HG03521 (cell line): ENCODE measurements at regions not wholly inside any gene's neighbourhood (a gene's known extent, or its start where the extent isn't known, plus 50 kb on each side); places are given as distances from the start of the nearest gene placed in this dataset.

Experiments
- ATAC-seq: cut with Tn5 transposase; IDR thresholded peaks from one replicate; pipeline ENCODE4 v1.9.1; 2021; ENCODE audit warnings: mild to moderate bottlenecking, moderate library complexity; ENCODE audit not compliant: unreplicated experiment

DNA sequence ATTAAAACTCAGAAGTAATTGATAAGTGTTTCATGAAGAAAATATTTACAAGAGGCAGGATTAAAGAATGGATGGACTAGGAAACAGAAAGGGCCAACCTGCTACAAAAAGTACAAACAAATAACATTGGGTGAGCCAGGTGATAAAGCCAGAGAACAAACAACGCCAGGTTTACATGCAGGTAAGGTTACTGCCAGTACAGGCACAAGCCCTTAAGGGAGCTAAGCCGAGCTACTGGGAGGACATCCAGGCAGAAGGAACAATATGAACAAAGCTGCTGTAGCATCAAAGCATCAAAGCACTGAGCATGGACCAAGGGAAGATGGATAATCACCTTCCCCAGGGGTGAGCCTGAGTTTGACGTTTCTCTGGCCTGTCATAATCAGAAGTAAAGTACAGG, 380.7 kb downstream of the SEC16B start:
- ATAC-seq, result no peak

DNA sequence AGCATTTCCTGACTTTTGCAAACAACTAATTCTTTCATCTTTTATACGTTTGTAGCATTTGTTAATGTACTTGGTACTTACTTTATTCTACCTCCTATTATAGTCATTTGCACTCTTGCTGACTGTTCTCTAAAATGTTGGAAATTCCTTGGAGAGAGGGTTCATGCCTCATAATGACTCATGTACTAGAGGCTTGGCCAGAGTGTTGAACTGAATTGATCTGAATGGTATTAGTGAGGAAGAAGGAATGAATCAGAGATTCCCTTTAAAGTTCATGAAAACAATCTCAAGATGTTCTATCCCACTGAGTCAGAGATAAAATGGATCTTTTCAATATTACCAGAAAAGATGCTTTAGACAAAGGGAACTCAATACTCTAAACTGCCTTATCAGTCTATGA, 383.4 kb downstream of the SEC16B start:
- no peak for ATAC-seq

DNA sequence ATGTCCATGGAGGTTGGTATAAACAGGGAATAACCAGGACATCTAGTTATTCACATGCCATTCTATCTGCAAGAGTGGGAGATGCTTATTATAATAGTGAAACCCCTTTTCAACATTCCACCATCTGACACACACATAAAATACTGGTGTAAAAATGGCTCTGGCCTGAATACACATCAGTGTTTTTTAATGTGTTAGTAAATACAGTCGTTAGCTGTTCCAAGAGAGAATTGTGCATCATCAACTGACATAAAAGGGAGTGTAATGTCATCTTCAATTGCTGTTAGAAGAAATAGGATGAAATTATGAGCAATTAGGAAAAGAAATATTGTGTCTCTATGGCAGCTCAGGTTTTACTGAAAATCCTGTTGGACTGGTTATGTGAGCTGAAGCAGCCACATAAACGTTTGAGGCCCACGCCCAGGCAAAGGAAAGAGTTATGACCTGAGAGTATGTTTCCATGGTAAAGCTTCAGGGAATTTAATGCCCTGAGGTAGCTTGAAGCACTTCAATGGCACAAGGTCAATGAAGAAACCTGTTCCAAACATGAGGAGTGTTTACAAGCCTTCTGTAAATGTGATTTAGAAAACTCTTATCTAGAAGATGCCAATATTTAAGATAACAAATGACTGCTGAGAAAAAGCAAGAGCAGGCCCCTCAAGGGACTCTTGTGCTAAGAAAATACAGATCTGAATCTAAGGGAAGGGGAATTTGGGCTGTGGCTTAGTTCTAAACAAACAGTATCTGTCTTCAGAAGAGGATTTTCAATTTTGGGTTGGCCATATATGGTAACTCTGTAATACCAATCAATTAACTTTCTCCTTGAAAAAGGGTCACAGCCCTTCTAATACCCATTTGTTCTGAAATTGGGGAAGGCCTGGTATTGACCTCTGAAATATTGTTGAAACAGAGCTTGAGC, 384.3 kb downstream of the SEC16B start:
- ATAC-seq, result no peak

DNA sequence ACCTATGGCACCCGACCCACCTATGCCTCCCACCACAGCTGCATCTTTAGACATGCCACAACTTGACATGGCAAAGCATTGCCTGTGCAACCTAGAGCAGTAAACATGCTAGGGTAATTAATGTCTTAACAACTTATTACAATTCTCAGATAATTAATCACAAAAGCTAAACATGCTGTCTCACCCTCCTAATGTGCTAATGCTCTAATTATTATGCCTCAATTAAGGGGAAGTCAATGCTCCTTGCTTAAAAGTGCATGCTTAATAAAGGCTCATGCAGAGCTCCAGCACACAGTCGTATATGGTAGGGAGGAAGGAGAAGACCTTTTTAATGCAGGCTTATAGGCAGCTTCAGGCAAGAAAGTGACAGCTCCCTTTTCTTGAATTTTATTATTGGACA, 396.0 kb downstream of the SEC16B start:
- ATAC-seq, result no peak

DNA sequence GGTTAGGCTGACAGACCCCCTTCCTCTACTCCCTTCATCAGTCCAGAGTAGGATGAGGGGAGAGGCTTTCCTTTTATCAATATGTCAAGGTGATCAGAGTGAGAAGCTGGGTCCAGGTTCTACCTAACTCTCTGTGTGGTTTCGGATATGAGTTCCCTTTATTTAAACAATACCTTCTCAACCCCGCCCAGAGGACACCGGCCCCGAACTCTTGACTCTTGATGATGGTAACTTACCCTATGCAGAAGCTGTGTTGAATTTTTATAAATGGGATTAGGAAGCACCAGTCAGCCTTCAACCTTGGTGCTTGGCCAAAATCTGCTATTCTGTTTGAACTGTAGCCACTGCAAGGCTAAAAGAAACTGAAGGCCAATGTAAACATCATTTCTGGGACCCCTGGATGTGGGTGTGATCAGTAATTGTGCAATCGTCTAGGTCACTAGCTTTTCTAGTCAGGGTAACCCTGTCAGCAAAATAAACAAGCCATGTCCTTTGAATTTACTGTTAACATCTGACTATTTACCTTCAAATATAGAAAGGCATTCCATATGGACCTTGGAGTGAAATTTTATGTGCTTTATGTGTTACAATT, 398.3 kb downstream of the SEC16B start:
- no peak for ATAC-seq

DNA sequence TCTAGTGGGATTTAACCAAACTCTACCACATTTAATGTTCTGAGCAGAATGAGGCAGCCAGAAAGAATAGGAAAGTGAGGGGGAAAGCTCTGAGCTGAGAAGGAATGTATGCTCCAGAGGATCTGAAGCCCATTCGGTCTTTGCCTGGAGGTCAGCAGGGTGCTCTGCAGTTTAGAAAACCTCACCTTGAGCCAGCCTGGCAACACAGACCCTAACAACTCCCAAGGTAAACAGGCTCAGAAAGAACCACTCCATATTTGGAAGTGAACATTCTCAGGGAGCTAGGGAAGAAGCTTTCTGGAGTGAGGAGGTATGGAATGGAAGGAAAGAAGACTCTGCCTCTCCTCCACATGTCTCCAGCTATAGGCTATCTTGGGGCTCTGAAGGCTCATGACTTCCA, 398.8 kb downstream of the SEC16B start:
- no peak for ATAC-seq

DNA sequence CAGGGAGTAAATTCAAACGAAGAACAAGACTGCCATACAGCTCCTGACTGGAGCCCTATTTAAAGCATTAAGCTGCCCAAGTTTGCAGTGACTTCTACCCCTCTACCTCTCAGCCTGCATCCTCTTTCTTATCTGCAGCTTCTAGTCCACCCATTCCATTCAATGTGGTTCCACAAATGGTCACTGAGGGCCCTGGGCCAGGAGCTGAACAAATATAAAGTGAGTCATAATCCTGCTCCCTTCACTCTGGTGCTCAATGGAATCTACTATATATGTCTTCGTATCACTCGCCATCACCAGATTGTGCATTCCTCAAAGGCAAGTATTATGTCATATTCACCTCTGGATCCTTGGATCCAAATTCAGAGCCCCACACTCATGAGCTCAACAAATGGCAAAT, 398.7 kb downstream of the BRINP2 start:
- no peak for ATAC-seq

DNA sequence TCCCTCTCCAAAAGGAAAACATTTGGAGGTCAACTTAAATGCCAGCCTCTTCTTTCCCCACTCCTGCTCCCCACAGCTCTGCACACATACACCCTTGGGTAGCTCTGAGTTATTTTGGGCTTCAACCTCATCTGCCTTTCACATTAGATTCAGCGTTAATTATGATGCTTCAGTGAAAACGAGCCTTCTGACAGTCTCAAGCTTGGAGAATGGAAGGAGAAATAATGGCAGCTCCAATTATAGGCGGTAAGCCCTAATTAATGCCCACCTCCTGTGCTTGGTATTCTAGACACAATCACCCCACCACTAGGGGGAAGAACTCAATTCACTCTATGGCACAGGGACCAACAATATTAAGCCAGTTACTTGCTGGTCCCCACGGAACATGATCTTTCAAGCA, 397.9 kb downstream of the BRINP2 start:
- ATAC-seq, result no peak

DNA sequence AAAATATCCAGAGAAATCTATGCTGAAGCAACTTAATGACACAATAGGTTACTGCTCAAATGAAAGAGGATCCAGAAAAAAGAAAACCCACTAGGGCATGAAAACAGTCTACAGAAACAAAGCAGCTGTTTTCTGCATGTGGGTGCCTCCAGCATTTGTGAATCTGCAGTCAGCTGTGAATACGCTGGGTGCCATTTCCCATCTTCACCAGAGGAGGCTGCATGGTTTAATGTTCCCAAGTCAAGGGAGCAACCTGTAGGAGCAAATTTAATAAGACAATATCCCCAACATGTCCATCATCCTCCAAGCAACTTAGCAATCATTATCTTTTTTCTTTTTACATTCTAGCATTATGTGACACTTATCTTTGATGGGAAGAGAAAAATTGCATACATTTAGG, 396.6 kb downstream of the BRINP2 start:
- ATAC-seq, result no peak

DNA sequence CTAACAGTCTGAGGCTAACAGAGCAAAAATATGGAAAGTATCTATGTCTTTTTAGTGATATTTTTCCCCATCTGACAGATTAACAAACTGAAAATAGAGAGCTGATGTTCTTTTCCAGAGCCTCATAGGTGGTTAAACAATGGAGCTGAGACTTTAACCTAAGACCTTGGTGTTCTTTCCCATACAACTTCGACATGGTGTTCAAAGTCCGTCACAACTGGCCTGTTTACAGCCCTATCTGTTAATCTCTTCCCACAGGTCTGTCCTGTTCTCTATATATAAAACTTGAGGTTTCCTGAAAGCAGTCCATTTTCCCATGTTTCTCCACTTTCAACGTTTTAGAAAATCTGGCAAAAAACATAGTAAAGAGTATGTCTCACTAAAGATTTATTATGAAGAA, 395.7 kb downstream of the BRINP2 start:
- ATAC-seq, result no peak

DNA sequence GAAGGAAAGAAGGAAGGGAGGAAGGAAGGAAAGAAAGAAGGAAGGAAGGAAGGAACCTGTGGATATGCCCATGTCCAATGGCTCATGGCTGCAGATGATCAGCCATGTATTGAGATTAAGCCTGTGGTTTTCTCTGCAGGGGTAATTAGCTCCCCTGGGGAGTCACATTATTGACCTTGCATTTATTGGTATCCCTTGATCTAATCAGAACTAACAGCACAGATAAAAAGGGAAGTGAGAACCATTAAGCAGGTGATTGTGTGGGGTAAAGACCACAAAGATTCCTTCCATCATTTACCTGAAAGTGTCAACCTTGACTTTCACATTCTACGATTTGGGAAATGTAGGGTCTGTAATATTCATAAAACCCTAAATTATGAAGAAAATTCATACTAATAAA, 390.7 kb downstream of the BRINP2 start:
- no peak for ATAC-seq

DNA sequence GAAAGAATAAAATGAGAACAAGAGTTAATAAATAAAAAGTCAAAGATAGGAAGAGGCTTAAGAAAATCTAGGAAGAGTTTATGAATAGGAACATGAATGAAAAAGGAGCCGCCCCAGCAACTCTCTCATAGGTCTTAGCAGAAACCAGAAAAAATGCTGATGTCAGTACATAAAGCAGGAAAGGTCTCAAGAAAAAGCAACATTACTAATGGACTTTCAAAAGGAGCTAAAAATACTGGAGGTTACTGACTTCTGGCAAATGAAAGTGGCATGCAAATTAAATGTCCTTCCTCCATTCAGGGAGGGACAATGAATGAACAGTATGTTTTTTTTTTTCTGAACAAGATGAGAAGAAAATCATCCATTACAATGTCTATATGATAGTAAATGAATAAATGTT, 387.6 kb downstream of the BRINP2 start:
- no peak for ATAC-seq

DNA sequence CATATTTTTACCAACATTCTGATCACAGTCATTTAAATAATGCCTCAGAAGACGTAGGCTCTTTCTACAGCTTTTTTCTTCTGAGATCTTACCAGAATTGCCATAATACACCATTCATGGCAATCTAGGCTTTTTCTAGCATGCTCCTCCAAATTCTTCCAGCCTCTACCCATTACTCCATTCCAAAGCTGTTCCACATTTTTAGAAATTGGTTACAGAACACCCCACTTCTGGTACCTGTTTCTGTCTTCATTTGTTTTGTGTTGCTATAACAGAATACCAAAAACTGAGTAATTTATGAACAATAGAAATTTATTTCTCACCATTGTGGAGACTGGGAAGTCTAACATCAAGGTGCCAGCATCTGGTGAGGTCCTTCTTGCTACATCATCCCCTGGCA, 385.4 kb downstream of the BRINP2 start:
- ATAC-seq, result no peak

DNA sequence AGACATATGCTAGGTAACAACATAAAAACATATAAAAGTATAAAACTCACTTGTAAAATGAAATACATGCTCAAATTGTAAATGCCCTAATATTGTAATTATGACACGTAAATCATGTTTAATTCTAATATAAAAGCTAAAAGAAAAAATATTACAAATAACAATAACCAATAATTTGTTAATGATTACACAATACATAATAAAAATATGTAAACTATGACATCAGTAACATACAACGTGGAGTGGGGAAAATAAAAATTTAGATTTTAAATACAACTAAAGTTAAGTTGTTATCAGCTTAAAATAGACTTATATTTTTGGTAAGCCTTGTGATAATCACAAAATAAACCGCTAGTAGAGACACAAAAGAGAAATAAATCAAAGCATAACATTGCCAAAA, 376.4 kb downstream of the BRINP2 start:
- no peak for ATAC-seq

DNA sequence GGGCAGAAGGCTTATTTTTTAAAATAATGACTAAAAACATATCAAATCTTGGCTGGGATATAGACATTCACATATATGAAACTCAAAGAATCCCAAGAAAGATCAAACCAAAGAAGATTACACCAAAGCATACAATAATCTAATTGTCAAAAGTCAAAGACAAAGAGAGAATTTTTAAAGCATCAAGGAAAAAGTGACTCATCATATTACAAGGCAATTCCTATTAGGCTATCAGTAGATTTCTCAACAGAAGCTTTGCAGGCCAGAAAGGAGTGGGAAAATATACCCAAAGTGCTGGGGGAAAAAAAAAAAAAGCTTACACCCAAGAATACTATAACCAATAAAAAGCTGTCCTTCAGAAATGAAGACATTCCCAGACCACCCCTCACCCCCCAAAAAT, 375.6 kb downstream of the BRINP2 start:
- no peak for ATAC-seq

DNA sequence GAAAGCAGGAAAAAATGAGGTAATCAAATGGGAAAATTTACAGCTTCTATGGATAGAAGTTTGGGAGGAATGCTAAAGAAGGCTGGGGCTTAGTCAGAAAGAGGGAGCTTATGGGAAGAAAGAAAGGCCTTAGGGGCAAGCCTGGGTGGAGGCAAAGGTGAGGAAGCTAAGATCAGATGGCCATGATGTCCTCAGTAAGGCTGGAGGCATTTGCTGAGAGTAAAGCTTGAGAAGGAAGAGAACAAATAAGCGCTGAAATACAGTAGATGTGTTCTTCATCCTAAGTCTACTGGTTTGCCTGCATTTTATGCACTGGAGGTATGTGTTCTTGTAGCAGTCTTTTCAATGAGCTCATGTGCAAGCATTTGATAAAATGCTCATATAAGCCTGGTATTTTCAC, 355.4 kb downstream of the BRINP2 start:
- ATAC-seq, result no peak

DNA sequence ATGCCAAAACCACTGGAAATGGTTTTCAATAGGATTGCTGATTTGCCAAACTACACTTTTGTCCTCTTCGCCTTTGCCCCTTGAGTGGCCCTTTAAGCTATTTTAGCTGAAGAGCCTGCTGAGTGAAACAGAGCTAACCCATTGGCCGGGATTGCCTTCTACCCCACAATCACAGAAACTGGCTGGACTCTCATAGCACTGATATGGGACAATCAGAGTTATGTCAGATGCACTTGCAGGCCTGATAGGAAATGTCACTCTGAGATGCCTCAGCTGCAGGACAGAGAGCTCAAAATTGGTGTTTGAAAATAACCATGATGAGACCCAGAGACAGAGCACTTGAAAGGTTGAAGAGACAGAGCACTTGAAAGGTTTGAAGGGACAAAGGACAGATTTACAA, 354.4 kb downstream of the BRINP2 start:
- ATAC-seq, result no peak

DNA sequence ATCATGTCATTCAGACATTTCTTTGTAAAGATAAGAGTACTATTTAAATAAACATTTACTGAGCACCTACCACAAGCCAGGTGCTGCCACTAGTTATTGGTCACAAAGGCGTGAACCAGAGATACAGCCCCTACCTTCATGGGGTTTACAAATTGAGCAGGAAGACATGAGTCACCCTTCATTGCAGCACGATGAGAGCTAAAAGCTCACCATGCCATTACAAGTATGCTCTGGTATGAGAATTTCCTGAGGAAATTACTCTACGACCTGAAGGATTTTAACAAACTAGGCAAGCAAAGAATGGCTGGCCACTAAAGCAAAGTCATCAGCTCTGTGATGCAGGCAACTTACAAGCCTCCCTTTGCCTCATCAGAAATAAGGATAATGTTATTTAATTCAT, 346.8 kb downstream of the BRINP2 start:
- no peak for ATAC-seq

DNA sequence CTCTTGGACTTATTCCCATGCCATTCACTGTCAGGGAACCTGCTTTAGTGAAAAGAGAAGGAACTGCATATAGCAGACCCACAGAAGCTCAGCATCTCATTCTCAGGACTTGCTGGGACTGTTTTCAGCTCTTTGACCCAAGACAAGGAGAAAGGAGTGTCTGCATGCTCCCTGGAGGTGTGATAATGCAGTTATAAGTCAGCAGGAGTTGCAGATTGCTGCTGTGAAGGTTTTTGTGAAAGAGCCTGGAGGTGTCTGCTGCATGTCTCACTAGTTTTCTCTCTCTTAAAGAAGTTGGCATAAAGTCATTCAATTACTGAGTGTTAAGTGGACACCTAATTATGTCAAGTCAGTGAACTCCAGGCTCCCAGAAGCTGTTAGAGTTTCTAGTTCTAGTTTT, 343.4 kb downstream of the BRINP2 start:
- ATAC-seq, result no peak

DNA sequence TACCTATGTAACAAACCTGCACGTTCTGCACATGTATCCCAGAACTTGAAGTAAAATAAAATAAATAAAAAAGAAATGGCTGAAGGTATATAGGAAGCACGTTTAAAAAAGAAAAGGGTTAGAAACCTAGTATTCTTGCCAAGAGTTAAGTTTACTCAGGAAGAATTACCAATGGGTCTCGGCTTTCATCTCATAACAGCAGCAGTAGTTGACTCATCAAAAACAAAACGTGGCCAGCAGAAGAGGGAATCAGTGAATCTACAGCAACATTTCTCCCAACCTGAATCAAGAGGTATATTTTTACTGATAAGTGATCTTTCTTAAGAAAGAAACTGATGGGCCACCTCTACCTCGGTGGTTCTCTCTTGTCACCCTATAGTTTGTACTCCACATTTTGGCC, 340.3 kb downstream of the BRINP2 start:
- no peak for ATAC-seq

DNA sequence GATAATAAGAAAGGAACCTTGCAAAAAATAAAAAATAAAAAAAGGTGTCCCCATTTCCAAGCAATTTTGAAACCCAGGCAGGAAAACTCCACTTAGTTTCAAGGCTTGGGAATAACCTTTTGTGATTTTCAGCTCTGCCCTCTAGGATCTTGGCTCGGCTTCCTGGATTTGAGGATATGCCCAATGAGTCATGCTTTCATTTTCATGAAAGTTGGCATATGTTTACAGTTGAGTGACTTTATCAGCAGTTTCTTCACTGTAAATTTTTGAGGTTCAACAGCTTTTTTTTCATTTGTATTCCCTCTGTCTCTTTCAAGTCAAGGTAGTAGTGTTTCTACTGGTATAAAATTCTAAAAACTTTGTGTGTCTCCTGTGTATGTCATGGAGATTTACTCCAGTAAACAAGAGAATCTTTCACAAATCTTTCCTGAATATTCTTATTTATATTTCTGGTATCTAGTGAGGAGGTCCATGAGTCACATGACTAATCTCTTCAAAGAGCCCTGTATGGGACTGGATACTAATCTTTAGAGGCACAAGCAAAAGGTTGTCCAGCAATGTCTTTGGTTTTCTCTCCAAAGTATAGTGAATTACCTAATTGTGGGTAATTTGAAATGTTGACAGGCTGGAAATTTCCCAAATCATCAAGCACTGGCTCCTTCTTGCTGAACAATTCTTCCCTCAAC, 335.3 kb downstream of the BRINP2 start:
- ATAC-seq, result no peak

DNA sequence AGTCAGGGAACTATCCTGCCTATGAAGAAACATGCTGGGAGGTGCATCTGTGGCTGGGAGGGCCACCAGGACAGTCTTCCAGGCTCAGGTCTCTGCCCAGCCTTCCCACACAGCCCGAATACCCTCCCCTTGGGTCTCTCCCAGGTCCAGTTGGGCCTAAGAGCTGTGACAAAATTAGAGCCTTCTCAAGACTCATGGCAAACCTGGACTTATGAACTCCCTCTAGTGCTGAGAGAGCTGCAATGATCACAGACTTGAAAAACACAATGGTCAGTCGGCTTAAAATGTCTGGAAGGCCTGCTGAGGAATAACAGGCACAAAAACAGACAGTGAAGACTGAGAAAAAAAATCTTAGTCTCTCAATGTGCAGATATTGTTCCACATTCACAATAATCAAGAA, 325.1 kb downstream of the BRINP2 start:
- ATAC-seq, result no peak
